Sigmoid colon (tissue), 6 donors: ENCODE measurements at regions not wholly inside any gene's neighbourhood (a gene's known extent, or its start where the extent isn't known, plus 50 kb on each side); places are given as distances from the start of the nearest gene placed in this dataset.

Experiments
- DNase-seq: peaks from one replicate; pipeline ENCODE4 v3.0.0-alpha.2; 2019
- H3K27ac ChIP-seq, 4 donors: fragments of 200-600 bp; sonication (generic); one replicate each; pipeline ENCODE4 v1.5.1; 2016 to 2019; ENCODE audit warnings: mild to moderate bottlenecking in 1 of 4
- H3K27me3 ChIP-seq, 3 donors: fragments of 200-600 bp; sonication (generic); one replicate each; pipeline ENCODE4 v1.5.1; 2019; ENCODE audit warnings: mild to moderate bottlenecking in 1 of 3
- H3K36me3 ChIP-seq, 4 donors: fragments of 200-600 bp; sonication (generic); one replicate each; pipeline ENCODE4 v1.5.1; 2016 to 2019
- H3K4me1 ChIP-seq, 4 donors: fragments of 200-600 bp; sonication (generic); one replicate each; pipeline ENCODE4 v1.5.1; 2017 to 2019
- H3K4me3 ChIP-seq, 4 donors: fragments of 200-600 bp; sonication (generic); one replicate each; pipeline ENCODE4 v1.5.1; 2017 to 2019; ENCODE audit warnings: mild to moderate bottlenecking in 2 of 4, moderate library complexity in 1 of 4
- H3K9me3 ChIP-seq, 4 donors: fragments of 200-600 bp in 3 of 4; sonication (generic) in 3 of 4; one replicate each; pipeline versions ENCODE4 v1.5.1 to v1.6.1; 2013 to 2019
- CTCF ChIP-seq, 4 experiments: fragments of 450-650 bp in 3 of 4; fragments of 200-600 bp in 1 of 4; IDR thresholded peaks; one replicate each; pipeline ENCODE4 v1.5.1; 2016 to 2019; ENCODE audit warnings: antibody characterized with exemption in 4 of 4, mild to moderate bottlenecking in 3 of 4, moderate library complexity in 2 of 4
- EP300 ChIP-seq, 4 donors: sonication (generic); formaldehyde crosslinking; IDR thresholded peaks; one replicate each; pipeline ENCODE4 v1.6.1; 2017; ENCODE audit warnings: antibody characterized with exemption in 4 of 4
- POLR2A ChIP-seq, 2 donors: fragments of 450-650 bp; IDR thresholded peaks; one replicate each; pipeline ENCODE4 v1.6.1; 2016; ENCODE audit warnings: antibody characterized with exemption in 2 of 2, mild to moderate bottlenecking in 2 of 2, moderate library complexity in 2 of 2
- POLR2AphosphoS5 ChIP-seq, 4 donors: sonication (generic); formaldehyde crosslinking; IDR thresholded peaks; one replicate each; pipeline ENCODE4 v1.6.1; 2017; ENCODE audit warnings: antibody characterized with exemption in 4 of 4
- WGBS, 2 donors: extraction: QIAGEN DNeasy Blood & Tissue Kit; methylation state at CpG; one replicate each; pipeline ENCODE4 v1.1.7; 2013; 5-methylcytosine and 5-hydroxymethylcytosine counted together
- intact Hi-C: fragments of 100-400 bp; cut with DNase I; formaldehyde crosslinking; loops from one replicate; pipeline ENCODE4 v1.15.1; 2023
- donor health status: healthy with polysubstance abuse.
- donor health status: healthy.

GRCh38 chr5:167602067-167602466 is 689.4 kb upstream of the WWC1 start:
- intact Hi-C loops: no loop called here
- H3K27ac ChIP-seq: no peak overlapping the region
- DNase-seq: no peak
- no peaks in the 10 kb centered on the region for H3K27me3 ChIP-seq
- TF ChIP-seq POLR2A (IDR thresholded peaks at IDR 0.05): no peak
- no peak for TF ChIP-seq POLR2AphosphoS5 (IDR thresholded peaks at IDR 0.05)
- no peak for TF ChIP-seq EP300 (IDR thresholded peaks at IDR 0.05)
- TF ChIP-seq CTCF (IDR thresholded peaks at IDR 0.05): no peak
- 70 to 72% methylated on average over 9 of the region's 9 CpGs for WGBS, 2 donors
- no peaks in the 10 kb centered on the region for H3K4me1 ChIP-seq
- no peaks in the 10 kb centered on the region for H3K9me3 ChIP-seq
- no peak overlapping the region for H3K4me3 ChIP-seq
- no peaks in the 10 kb centered on the region for H3K36me3 ChIP-seq

GRCh38 chr5:167603135-167603534 is 688.3 kb upstream of the WWC1 start:
- H3K9me3 ChIP-seq: no peaks in the 10 kb centered on the region
- H3K4me1 ChIP-seq: no peaks in the 10 kb centered on the region
- H3K27ac ChIP-seq: no peak overlapping the region
- TF ChIP-seq CTCF (IDR thresholded peaks at IDR 0.05) (no peak), POLR2AphosphoS5 (IDR thresholded peaks at IDR 0.05) (no peak), EP300 (IDR thresholded peaks at IDR 0.05) (no peak), POLR2A (IDR thresholded peaks at IDR 0.05) (no peak)
- H3K27me3 ChIP-seq: no peaks in the 10 kb centered on the region
- no peak for DNase-seq
- no peak overlapping the region for H3K4me3 ChIP-seq
- H3K36me3 ChIP-seq: no peaks in the 10 kb centered on the region
- intact Hi-C loops: no loop called here
- 78 to 79% methylated on average over 4 of the region's 4 CpGs for WGBS, 2 donors

- Histone ChIP-seq H3K36me3 (no peaks in the 10 kb centered on the region), H3K4me3 (no peak overlapping the region), H3K4me1 (no peaks in the 10 kb centered on the region), H3K9me3 (no peaks in the 10 kb centered on the region), H3K27ac (no peak overlapping the region), H3K27me3 (no peaks in the 10 kb centered on the region)
- no peak for DNase-seq
- TF ChIP-seq EP300 (IDR thresholded peaks at IDR 0.05): no peak
- no peak for TF ChIP-seq CTCF (IDR thresholded peaks at IDR 0.05)
- intact Hi-C loops: no loop called here
- 83 to 89% methylated on average over 13 of the region's 13 CpGs for WGBS, 2 donors
Measured at GRCh38 chr5:167608390-167609272, 682.8 kb upstream of the WWC1 start.

- H3K36me3 ChIP-seq: no peaks in the 10 kb centered on the region
- H3K4me3 ChIP-seq: no peak overlapping the region
- no peaks in the 10 kb centered on the region for H3K4me1 ChIP-seq
- TF ChIP-seq POLR2AphosphoS5 (IDR thresholded peaks at IDR 0.05) (no peak), CTCF (IDR thresholded peaks at IDR 0.05) (no peak), POLR2A (IDR thresholded peaks at IDR 0.05) (no peak), EP300 (IDR thresholded peaks at IDR 0.05) (no peak)
- no peak overlapping the region for H3K27ac ChIP-seq
- no peaks in the 10 kb centered on the region for H3K9me3 ChIP-seq
- WGBS, 2 donors: 65 to 78% methylated on average over 8 of the region's 8 CpGs
- no peak for DNase-seq
- intact Hi-C loops: no loop called here
- H3K27me3 ChIP-seq: no peaks in the 10 kb centered on the region
Measured at GRCh38 chr5:167614294-167615021, 677.0 kb upstream of the WWC1 start.
